Mesothelial cell of epicardium (in vitro differentiated cells): ENCODE measurements at regions not wholly inside any gene's neighbourhood (a gene's known extent, or its start where the extent isn't known, plus 50 kb on each side); places are given as distances from the start of the nearest gene placed in this dataset.
A peak's percentile ranks its signal among the peaks of the same experiment; 100 is the strongest.

Source experiments
- DNase-seq, 2 experiments: peaks; one replicate each; pipeline ENCODE4 v3.0.0; 2021; ENCODE audit warnings: low spot score in 2 of 2; ENCODE audit not compliant: unreplicated experiment in 2 of 2
- H3K27ac Mint-ChIP-seq: 2 replicates; pipeline ENCODE4 v1.8.0; 2021; ENCODE audit warnings: mixed read lengths
- H3K27me3 Mint-ChIP-seq: 2 replicates; pipeline ENCODE4 v1.8.0; 2021; ENCODE audit warnings: low read depth, mixed read lengths
- H3K36me3 Mint-ChIP-seq: 2 replicates; pipeline ENCODE4 v1.8.0; 2021; ENCODE audit warnings: mixed read lengths
- H3K4me1 Mint-ChIP-seq: 2 replicates; pipeline ENCODE4 v1.8.0; 2021; ENCODE audit warnings: mixed read lengths
- H3K4me3 Mint-ChIP-seq: 2 replicates; pipeline ENCODE4 v1.8.0; 2021; ENCODE audit warnings: mild to moderate bottlenecking, moderate library complexity, mixed read lengths
- H3K9me3 Mint-ChIP-seq: 2 replicates; pipeline ENCODE4 v1.8.0; 2021; ENCODE audit warnings: mixed read lengths
- CTCF ChIP-seq: fragments of 200-600 bp; sonication (generic); IDR thresholded peaks from one replicate; pipeline ENCODE4 v1.5.0; 2021; ENCODE audit warnings: antibody characterized with exemption; ENCODE audit not compliant: unreplicated experiment

- Mint-ChIP-seq H3K36me3 (peaks cover 5% of the 10 kb centered on the region), H3K4me1 (peaks cover 64% of the 10 kb centered on the region), H3K9me3 (no peaks in the 10 kb centered on the region), H3K27ac (peak overlapping the region; percentile 92), H3K4me3 (no peak overlapping the region), H3K27me3 (no peaks in the 10 kb centered on the region)
- peak in 1 of 2 experiments; percentile 53 for DNase-seq
- no peak for TF ChIP-seq CTCF
These were observed 438.3 kb downstream of the RPS24 start for GRCh38 chr10:78471723-78472550.

GRCh38 chr10:78472551-78472890 is 438.9 kb downstream of the RPS24 start:
- DNase-seq = no peak
- H3K36me3 Mint-ChIP-seq = peaks cover 1% of the 10 kb centered on the region
- no peak for TF ChIP-seq CTCF
- H3K27me3 Mint-ChIP-seq = no peaks in the 10 kb centered on the region
- H3K4me3 Mint-ChIP-seq = no peak overlapping the region
- H3K9me3 Mint-ChIP-seq = no peaks in the 10 kb centered on the region
- H3K4me1 Mint-ChIP-seq = peaks cover 64% of the 10 kb centered on the region
- peak overlapping the region; percentile 92 for H3K27ac Mint-ChIP-seq

GRCh38 chr10:78473006-78473405 is 439.3 kb downstream of the RPS24 start:
- Mint-ChIP-seq H3K27me3 (no peaks in the 10 kb centered on the region), H3K36me3 (no peaks in the 10 kb centered on the region), H3K4me3 (no peak overlapping the region), H3K4me1 (peaks cover 63% of the 10 kb centered on the region), H3K9me3 (no peaks in the 10 kb centered on the region), H3K27ac (peak overlapping the region; percentile 85)
- TF ChIP-seq CTCF = no peak
- no peak for DNase-seq

GRCh38 chr10:78474743-78475142 is 441.1 kb downstream of the RPS24 start:
- Mint-ChIP-seq H3K9me3 (no peaks in the 10 kb centered on the region), H3K27ac (no peak overlapping the region), H3K36me3 (no peaks in the 10 kb centered on the region), H3K4me3 (no peak overlapping the region), H3K4me1 (peaks cover 63% of the 10 kb centered on the region), H3K27me3 (no peaks in the 10 kb centered on the region)
- DNase-seq = no peak
- TF ChIP-seq CTCF = no peak

- DNase-seq = no peak
- Mint-ChIP-seq H3K27ac (peak overlapping the region; percentile 10), H3K4me1 (peaks cover 63% of the 10 kb centered on the region), H3K9me3 (no peaks in the 10 kb centered on the region), H3K27me3 (no peaks in the 10 kb centered on the region), H3K4me3 (no peak overlapping the region), H3K36me3 (no peaks in the 10 kb centered on the region)
- TF ChIP-seq CTCF = no peak
These were observed 441.8 kb downstream of the RPS24 start for GRCh38 chr10:78475437-78475836.
